Fibroblast of lung (primary cell): ENCODE measurements at regions not wholly inside any gene's neighbourhood (a gene's known extent, or its start where the extent isn't known, plus 50 kb on each side); places are given as distances from the start of the nearest gene placed in this dataset.

Source experiments
- DNase-seq, 2 donors: peaks; one replicate each; pipeline versions ENCODE4 v3.0.0 to v3.0.0-alpha.2; 2010; ENCODE audit warnings: low read depth in 2 of 2
- H2AFZ ChIP-seq: 2 replicates; pipeline ENCODE4 v1.5.1; 2012; ENCODE audit warnings: low read length, control low read depth, inconsistent platforms
- H3K27ac ChIP-seq: 2 replicates; pipeline ENCODE4 v1.5.1; 2011; ENCODE audit warnings: low read length, control low read depth; ENCODE audit not compliant: insufficient read depth
- H3K27me3 ChIP-seq: 2 replicates; pipeline ENCODE4 v1.5.1; 2011; ENCODE audit warnings: mild to moderate bottlenecking, low read length; ENCODE audit not compliant: control insufficient read depth, insufficient read depth
- H3K36me3 ChIP-seq: 2 replicates; pipeline ENCODE4 v1.5.1; 2011; ENCODE audit warnings: low read length; ENCODE audit not compliant: control insufficient read depth, insufficient read depth
- H3K4me1 ChIP-seq: 2 replicates; pipeline ENCODE4 v1.5.1; 2011; ENCODE audit warnings: low read length; ENCODE audit not compliant: control insufficient read depth, insufficient read depth; ENCODE audit errors: extremely low read depth
- H3K4me2 ChIP-seq: 2 replicates; pipeline ENCODE4 v1.5.1; 2011; ENCODE audit warnings: low read length, control low read depth; ENCODE audit not compliant: insufficient read depth; ENCODE audit errors: extremely low read depth
- H3K4me3 ChIP-seq, 4 experiments: fragments of 200-600 bp in 1 of 4; sonication (generic) in 1 of 4; replicated peaks in 1 of 4; 2 replicates each; pipeline ENCODE4 v1.5.1; 2011 to 2016; ENCODE audit warnings: low read length in 4 of 4, low read depth in 3 of 4, mild to moderate bottlenecking in 3 of 4, control low read depth in 2 of 4, inconsistent platforms in 1 of 4, mixed read lengths in 1 of 4; ENCODE audit not compliant: insufficient read depth in 1 of 4; ENCODE audit errors: control extremely low read depth in 1 of 4
- H3K79me2 ChIP-seq: 2 replicates; pipeline ENCODE4 v1.5.1; 2012; ENCODE audit warnings: mild to moderate bottlenecking, low read length, inconsistent platforms; ENCODE audit not compliant: control insufficient read depth, insufficient read depth
- H3K9ac ChIP-seq: 2 replicates; pipeline ENCODE4 v1.5.1; 2011; ENCODE audit warnings: mild to moderate bottlenecking, low read length, control low read depth; ENCODE audit not compliant: insufficient read depth
- H3K9me3 ChIP-seq: 2 replicates; pipeline ENCODE4 v1.5.1; 2012; ENCODE audit warnings: low read depth, low read length; ENCODE audit not compliant: control insufficient read depth, insufficient read depth
- H4K20me1 ChIP-seq: 2 replicates; pipeline ENCODE4 v1.5.1; 2011; ENCODE audit warnings: low read length; ENCODE audit not compliant: control insufficient read depth, insufficient read depth; ENCODE audit errors: extremely low read depth
- CTCF ChIP-seq, 2 donors: IDR thresholded peaks in 1 of 2; conservative IDR thresholded peaks in 1 of 2; 1 replicate in 1 of 2; 2 replicates in 1 of 2; pipeline ENCODE4 v1.5.1; 2011 to 2012; ENCODE audit warnings: low read length in 2 of 2, control low read depth in 1 of 2, inconsistent platforms in 1 of 2, low read depth in 1 of 2, mild to moderate bottlenecking in 1 of 2
- EZH2 ChIP-seq: IDR thresholded peaks from 2 replicates; pipeline ENCODE4 v1.5.1; 2012; ENCODE audit warnings: low read length, control low read depth, mild to moderate bottlenecking; ENCODE audit errors: missing control alignments

- DNase-seq, result no peak
- Histone ChIP-seq H3K36me3 (no peaks in the 10 kb centered on the region), H3K27ac (no peak overlapping the region), H3K79me2 (no peaks in the 10 kb centered on the region), H4K20me1 (no peaks in the 10 kb centered on the region), H3K27me3 (no peaks in the 10 kb centered on the region), H3K9ac (no peak overlapping the region), H3K4me1 (no peaks in the 10 kb centered on the region), H3K4me2 (no peak overlapping the region), H3K9me3 (no peaks in the 10 kb centered on the region), H3K4me3 (no peak overlapping the region), H2AFZ (no peak overlapping the region)
- no peak for TF ChIP-seq CTCF (conservative IDR thresholded peaks at IDR 0.05 in 1 of 2, IDR thresholded peaks at IDR 0.05 in 1 of 2; ENCODE audit: low read depth in 1 of 2, low read length in 2 of 2)
- TF ChIP-seq EZH2, result no peak
Observed at GRCh38 chr21:20266441-20266710, 731.8 kb upstream of the NCAM2 start.

GRCh38 chr21:20270365-20271055 is 727.7 kb upstream of the NCAM2 start:
- no peak for DNase-seq
- no peaks in the 10 kb centered on the region for H4K20me1 ChIP-seq
- H2AFZ ChIP-seq, result no peak overlapping the region
- H3K27ac ChIP-seq, result no peak overlapping the region
- H3K9me3 ChIP-seq, result no peaks in the 10 kb centered on the region
- no peaks in the 10 kb centered on the region for H3K4me1 ChIP-seq
- H3K79me2 ChIP-seq, result no peaks in the 10 kb centered on the region
- no peak overlapping the region for H3K9ac ChIP-seq
- H3K36me3 ChIP-seq, result no peaks in the 10 kb centered on the region
- no peak overlapping the region for H3K4me3 ChIP-seq
- no peak overlapping the region for H3K4me2 ChIP-seq
- no peaks in the 10 kb centered on the region for H3K27me3 ChIP-seq
- TF ChIP-seq CTCF (conservative IDR thresholded peaks at IDR 0.05 in 1 of 2, IDR thresholded peaks at IDR 0.05 in 1 of 2; ENCODE audit: low read depth in 1 of 2, low read length in 2 of 2) (no peak), EZH2 (no peak)

DNA sequence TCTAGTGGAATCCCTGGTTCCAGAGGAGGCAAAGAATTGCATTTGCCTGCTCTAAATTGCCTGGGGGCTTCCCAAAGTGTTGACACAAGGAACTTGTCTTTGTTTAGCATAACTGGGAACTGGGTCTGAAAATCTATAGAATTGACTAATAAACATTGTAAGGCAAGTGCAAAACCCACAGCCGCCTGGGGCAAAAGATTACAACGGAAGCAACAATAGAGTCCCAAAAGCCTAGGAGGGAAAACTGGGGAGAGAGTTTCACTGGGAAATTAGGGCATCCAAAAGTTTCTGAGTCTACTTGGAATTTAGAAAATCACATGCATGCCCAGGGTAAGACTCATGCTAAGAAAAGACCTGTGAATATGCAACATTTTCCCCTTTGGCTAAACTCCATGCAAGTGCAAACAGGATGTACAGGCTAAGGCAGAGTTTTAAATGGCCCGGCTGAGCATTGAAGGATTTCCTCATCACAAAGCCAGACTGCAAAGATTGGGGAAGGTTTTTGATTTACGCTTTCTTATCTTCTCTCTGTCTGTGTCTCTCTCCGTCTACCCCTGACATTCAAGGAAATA is 725.3 kb upstream of the NCAM2 start:
- no peak overlapping the region for H3K4me2 ChIP-seq
- no peaks in the 10 kb centered on the region for H3K27me3 ChIP-seq
- no peaks in the 10 kb centered on the region for H3K36me3 ChIP-seq
- DNase-seq, result no peak
- no peaks in the 10 kb centered on the region for H4K20me1 ChIP-seq
- no peak overlapping the region for H3K27ac ChIP-seq
- H3K79me2 ChIP-seq, result no peaks in the 10 kb centered on the region
- no peak overlapping the region for H2AFZ ChIP-seq
- no peaks in the 10 kb centered on the region for H3K9me3 ChIP-seq
- TF ChIP-seq EZH2, result no peak
- no peak for TF ChIP-seq CTCF (conservative IDR thresholded peaks at IDR 0.05 in 1 of 2, IDR thresholded peaks at IDR 0.05 in 1 of 2; ENCODE audit: low read depth in 1 of 2, low read length in 2 of 2)
- H3K4me3 ChIP-seq, result no peak overlapping the region
- no peak overlapping the region for H3K9ac ChIP-seq
- H3K4me1 ChIP-seq, result no peaks in the 10 kb centered on the region
